ENCODE measurements at regions not wholly inside any gene's neighbourhood (a gene's known extent, or its start where the extent isn't known, plus 50 kb on each side); places are given as distances from the start of the nearest gene placed in this dataset.

DNA sequence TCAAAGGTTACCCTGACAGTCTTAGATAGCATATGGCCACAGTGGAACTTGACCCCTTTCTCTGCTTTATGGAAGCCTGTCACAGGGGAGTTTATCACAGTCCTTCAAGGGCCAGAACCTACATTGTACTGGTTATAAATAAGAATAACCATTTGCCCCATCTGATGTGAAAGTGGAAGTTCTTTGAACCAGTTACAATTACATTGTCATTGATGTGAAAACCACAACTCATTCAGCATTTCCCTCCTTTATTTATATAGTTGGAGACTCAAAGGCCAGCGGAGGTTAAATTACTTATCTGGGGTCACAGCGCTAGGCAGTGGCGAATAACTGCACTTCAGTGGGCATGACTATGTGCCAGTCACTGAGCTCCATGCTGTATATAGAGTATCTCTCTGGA lies 60.5 kb upstream of the TBC1D5 start:
- TF ChIP-seq, protein P1, sequence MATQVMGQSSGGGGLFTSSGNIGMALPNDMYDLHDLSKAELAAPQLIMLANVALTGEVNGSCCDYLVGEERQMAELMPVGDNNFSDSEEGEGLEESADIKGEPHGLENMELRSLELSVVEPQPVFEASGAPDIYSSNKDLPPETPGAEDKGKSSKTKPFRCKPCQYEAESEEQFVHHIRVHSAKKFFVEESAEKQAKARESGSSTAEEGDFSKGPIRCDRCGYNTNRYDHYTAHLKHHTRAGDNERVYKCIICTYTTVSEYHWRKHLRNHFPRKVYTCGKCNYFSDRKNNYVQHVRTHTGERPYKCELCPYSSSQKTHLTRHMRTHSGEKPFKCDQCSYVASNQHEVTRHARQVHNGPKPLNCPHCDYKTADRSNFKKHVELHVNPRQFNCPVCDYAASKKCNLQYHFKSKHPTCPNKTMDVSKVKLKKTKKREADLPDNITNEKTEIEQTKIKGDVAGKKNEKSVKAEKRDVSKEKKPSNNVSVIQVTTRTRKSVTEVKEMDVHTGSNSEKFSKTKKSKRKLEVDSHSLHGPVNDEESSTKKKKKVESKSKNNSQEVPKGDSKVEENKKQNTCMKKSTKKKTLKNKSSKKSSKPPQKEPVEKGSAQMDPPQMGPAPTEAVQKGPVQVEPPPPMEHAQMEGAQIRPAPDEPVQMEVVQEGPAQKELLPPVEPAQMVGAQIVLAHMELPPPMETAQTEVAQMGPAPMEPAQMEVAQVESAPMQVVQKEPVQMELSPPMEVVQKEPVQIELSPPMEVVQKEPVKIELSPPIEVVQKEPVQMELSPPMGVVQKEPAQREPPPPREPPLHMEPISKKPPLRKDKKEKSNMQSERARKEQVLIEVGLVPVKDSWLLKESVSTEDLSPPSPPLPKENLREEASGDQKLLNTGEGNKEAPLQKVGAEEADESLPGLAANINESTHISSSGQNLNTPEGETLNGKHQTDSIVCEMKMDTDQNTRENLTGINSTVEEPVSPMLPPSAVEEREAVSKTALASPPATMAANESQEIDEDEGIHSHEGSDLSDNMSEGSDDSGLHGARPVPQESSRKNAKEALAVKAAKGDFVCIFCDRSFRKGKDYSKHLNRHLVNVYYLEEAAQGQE (IDR thresholded peaks at IDR 0.05; ENCODE audit: low read depth, low read length), result no peak
- TF ChIP-seq, protein P2, sequence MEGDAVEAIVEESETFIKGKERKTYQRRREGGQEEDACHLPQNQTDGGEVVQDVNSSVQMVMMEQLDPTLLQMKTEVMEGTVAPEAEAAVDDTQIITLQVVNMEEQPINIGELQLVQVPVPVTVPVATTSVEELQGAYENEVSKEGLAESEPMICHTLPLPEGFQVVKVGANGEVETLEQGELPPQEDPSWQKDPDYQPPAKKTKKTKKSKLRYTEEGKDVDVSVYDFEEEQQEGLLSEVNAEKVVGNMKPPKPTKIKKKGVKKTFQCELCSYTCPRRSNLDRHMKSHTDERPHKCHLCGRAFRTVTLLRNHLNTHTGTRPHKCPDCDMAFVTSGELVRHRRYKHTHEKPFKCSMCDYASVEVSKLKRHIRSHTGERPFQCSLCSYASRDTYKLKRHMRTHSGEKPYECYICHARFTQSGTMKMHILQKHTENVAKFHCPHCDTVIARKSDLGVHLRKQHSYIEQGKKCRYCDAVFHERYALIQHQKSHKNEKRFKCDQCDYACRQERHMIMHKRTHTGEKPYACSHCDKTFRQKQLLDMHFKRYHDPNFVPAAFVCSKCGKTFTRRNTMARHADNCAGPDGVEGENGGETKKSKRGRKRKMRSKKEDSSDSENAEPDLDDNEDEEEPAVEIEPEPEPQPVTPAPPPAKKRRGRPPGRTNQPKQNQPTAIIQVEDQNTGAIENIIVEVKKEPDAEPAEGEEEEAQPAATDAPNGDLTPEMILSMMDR (IDR thresholded peaks at IDR 0.05), result no peak

Data from SK-N-SH (cell line).